DND-41 (cell line): ENCODE measurements at regions not wholly inside any gene's neighbourhood (a gene's known extent, or its start where the extent isn't known, plus 50 kb on each side); places are given as distances from the start of the nearest gene placed in this dataset.

Experiments
- EZH2 ChIP-seq: IDR thresholded peaks from 3 replicates; pipeline ENCODE4 v1.6.1; 2012; ENCODE audit warnings: borderline replicate concordance, low read depth, mild to moderate bottlenecking, moderate library complexity, low read length, inconsistent platforms; ENCODE audit not compliant: severe bottlenecking
- TF ChIP-seq, protein P1 (sequence below): IDR thresholded peaks from 2 replicates; pipeline ENCODE4 v1.5.1; 2012; ENCODE audit warnings: borderline replicate concordance, low read length, moderate library complexity, mild to moderate bottlenecking; ENCODE audit not compliant: poor library complexity, severe bottlenecking; ENCODE audit errors: extremely low read depth

- TF ChIP-seq, protein P1, sequence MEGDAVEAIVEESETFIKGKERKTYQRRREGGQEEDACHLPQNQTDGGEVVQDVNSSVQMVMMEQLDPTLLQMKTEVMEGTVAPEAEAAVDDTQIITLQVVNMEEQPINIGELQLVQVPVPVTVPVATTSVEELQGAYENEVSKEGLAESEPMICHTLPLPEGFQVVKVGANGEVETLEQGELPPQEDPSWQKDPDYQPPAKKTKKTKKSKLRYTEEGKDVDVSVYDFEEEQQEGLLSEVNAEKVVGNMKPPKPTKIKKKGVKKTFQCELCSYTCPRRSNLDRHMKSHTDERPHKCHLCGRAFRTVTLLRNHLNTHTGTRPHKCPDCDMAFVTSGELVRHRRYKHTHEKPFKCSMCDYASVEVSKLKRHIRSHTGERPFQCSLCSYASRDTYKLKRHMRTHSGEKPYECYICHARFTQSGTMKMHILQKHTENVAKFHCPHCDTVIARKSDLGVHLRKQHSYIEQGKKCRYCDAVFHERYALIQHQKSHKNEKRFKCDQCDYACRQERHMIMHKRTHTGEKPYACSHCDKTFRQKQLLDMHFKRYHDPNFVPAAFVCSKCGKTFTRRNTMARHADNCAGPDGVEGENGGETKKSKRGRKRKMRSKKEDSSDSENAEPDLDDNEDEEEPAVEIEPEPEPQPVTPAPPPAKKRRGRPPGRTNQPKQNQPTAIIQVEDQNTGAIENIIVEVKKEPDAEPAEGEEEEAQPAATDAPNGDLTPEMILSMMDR = no peak
- TF ChIP-seq EZH2 = no peak
These were observed 167.3 kb downstream of the MYLK4 start for GRCh38 chr6:2583459-2583858.
